OCI-LY7 (cell line): ENCODE measurements at regions not wholly inside any gene's neighbourhood (a gene's known extent, or its start where the extent isn't known, plus 50 kb on each side); places are given as distances from the start of the nearest gene placed in this dataset.
A peak's percentile ranks its signal among the peaks of the same experiment; 100 is the strongest.

Experiments
- BruUV-seq: library from RNA; stranded (reverse); fragments of 400-500 nt; replicated peaks from 2 replicates; lab custom pipeline; 2021; lab: Mats Ljungman, UMichigan
- CTCF ChIA-PET: fragments of 300-600 bp; sonication (Branson Sonifier 250); formaldehyde crosslinking; loops from one replicate; lab custom pipeline; 2022; ENCODE audit warnings: antibody characterized with exemption; ENCODE audit not compliant: unreplicated experiment; lab: Charles Lee
- POLR2A ChIA-PET: fragments of 300-600 bp; sonication (Branson Sonifier 250); formaldehyde crosslinking; loops from one replicate; lab custom pipeline; 2022; ENCODE audit warnings: antibody characterized with exemption; lab: Charles Lee
- DNase-seq: peaks from one replicate; pipeline ENCODE4 v3.0.0-alpha.2; 2015; ENCODE audit warnings: low spot score
- H2AFZ ChIP-seq: fragments of 200-600 bp; sonication (generic), shearing (Covaris generic); 2 replicates; pipeline ENCODE4 v1.6.1; 2014; ENCODE audit warnings: mild to moderate bottlenecking, antibody characterized with exemption, low read length, moderate library complexity
- H3K27ac ChIP-seq: fragments of 200-600 bp; sonication (generic); 2 replicates; pipeline ENCODE4 v1.5.1; 2014; ENCODE audit warnings: mixed run types, low read depth, mild to moderate bottlenecking, moderate library complexity, low read length, inconsistent platforms; ENCODE audit not compliant: poor library complexity, severe bottlenecking
- H3K36me3 ChIP-seq: fragments of 200-600 bp; sonication (generic); 2 replicates; pipeline ENCODE4 v1.6.1; 2014; ENCODE audit warnings: mild to moderate bottlenecking, antibody characterized with exemption, low read length, moderate library complexity, mixed read lengths; ENCODE audit not compliant: insufficient read depth
- H3K4me1 ChIP-seq: fragments of 200-600 bp; sonication (generic); 2 replicates; pipeline ENCODE4 v1.5.1; 2014; ENCODE audit warnings: mild to moderate bottlenecking, low read length; ENCODE audit not compliant: insufficient read depth, poor library complexity, severe bottlenecking
- H3K4me2 ChIP-seq: fragments of 200-600 bp; sonication (generic); 2 replicates; pipeline ENCODE4 v1.6.1; 2014; ENCODE audit warnings: mild to moderate bottlenecking, low read length
- H3K4me3 ChIP-seq: fragments of 200-600 bp; sonication (generic); 2 replicates; pipeline ENCODE4 v1.5.1; 2014; ENCODE audit warnings: mild to moderate bottlenecking, low read depth, low read length; ENCODE audit not compliant: poor library complexity, severe bottlenecking
- H3K79me2 ChIP-seq: fragments of 200-600 bp; sonication (generic); 2 replicates; pipeline ENCODE4 v1.6.1; 2016; ENCODE audit warnings: low read depth, mild to moderate bottlenecking, low read length, moderate library complexity, mixed read lengths; ENCODE audit not compliant: insufficient read depth
- H3K9me2 ChIP-seq: fragments of 200-600 bp; sonication (generic); 2 replicates; pipeline ENCODE4 v1.6.1; 2016; ENCODE audit warnings: mild to moderate bottlenecking, low read length, mixed read lengths; ENCODE audit not compliant: insufficient read depth
- H3K9me3 ChIP-seq: fragments of 200-600 bp; sonication (generic); 2 replicates; pipeline ENCODE4 v1.6.1; 2014; ENCODE audit warnings: mild to moderate bottlenecking, mixed run types, low read length, mixed read lengths
- H4K20me1 ChIP-seq: fragments of 200-600 bp; sonication (generic); 2 replicates; pipeline ENCODE4 v1.6.1; 2014; ENCODE audit warnings: mild to moderate bottlenecking, antibody characterized with exemption, low read length, moderate library complexity, mixed read lengths; ENCODE audit not compliant: insufficient read depth
- CTCF ChIP-seq: fragments of 200-600 bp; sonication (generic); conservative IDR thresholded peaks from 2 replicates; pipeline ENCODE4 v1.5.1; 2014; ENCODE audit warnings: mild to moderate bottlenecking, antibody characterized with exemption, low read length, moderate library complexity, mixed read lengths
- EZH2phosphoT487 ChIP-seq: fragments of 200-600 bp; sonication (generic); IDR thresholded peaks from 2 replicates; pipeline ENCODE4 v1.6.1; 2018; ENCODE audit warnings: low read depth, borderline replicate concordance, mild to moderate bottlenecking, mixed run types, antibody characterized with exemption, low read length, moderate library complexity, mixed read lengths
- intact Hi-C: fragments of 100-400 bp; cut with micrococcal nuclease; formaldehyde crosslinking; loops from one replicate; pipeline ENCODE4 v1.10.0; 2022; ENCODE audit not compliant: unreplicated experiment

DNA sequence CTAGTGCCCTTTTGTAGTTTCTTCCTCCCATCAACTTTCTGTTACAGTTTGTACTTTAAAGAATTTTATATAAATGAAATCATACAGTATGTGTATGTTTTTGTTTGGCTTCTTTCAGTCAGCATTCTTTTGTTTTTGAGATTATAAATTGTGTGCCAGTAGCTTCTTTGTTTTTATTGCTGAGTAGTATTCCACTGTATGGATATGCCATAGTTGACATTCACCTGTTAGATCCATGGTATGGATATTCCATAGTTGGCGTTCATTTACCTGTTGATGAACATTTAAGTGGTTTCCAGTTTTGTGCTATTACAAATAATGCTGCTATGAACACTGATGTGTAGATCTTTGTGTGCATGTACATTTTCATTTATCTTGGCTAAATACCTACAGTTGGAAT, 70.8 kb upstream of the SYPL1 start:
- Histone ChIP-seq H3K4me1 (peaks cover 30% of the 10 kb centered on the region), H3K27ac (no peak overlapping the region), H3K9me2 (no peaks in the 10 kb centered on the region), H3K4me3 (no peak overlapping the region), H3K9me3 (no peaks in the 10 kb centered on the region), H2AFZ (no peak overlapping the region), H4K20me1 (no peaks in the 10 kb centered on the region), H3K4me2 (no peak overlapping the region), H3K36me3 (no peaks in the 10 kb centered on the region), H3K79me2 (no peaks in the 10 kb centered on the region)
- BruUV-seq = no TSS peak
- ChIA-PET POLR2A (interaction anchor here (1.0 kb wide), 1 partner anchor 21 kb away, joined by 3 read pairs; no protein-coding TSS in a partner anchor), CTCF (interaction anchor here (0.9 kb wide), 1 partner anchor 135 kb away, joined by 3 read pairs; no protein-coding TSS in a partner anchor)
- intact Hi-C loops = no loop called here
- no peak for DNase-seq
- TF ChIP-seq CTCF = no peak
- no peak for TF ChIP-seq EZH2phosphoT487

DNA sequence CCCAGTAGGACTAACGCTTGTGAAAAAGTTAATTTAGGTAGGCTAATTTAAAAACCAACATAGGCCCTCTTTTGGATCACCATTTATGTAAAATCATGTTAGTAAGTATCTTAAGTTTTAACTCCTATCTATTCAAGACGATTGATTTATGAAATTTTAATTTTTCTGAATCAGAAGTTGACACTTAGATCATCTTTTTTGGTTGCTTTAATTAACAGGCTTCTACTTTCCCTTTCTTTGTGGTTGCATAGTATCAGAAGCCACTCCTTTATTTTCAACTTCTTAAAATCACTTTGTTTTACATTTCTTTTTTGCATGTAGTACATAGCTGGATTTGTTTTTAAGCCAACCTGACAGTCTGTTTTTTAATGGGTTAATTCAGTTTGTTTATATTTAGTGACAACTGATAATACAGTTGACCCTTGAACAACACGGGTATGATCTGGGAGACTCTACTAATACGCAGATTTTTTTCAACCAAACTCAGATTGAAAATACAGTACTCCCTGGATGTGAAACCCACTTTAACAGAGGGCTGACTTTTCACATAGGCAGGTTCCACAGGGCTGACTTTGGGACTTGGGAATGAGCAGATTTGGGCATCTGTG, 69.7 kb upstream of the SYPL1 start:
- Histone ChIP-seq H4K20me1 (no peaks in the 10 kb centered on the region), H2AFZ (no peak overlapping the region), H3K4me2 (no peak overlapping the region), H3K36me3 (no peaks in the 10 kb centered on the region), H3K4me3 (no peak overlapping the region), H3K9me3 (no peaks in the 10 kb centered on the region), H3K4me1 (peaks cover 41% of the 10 kb centered on the region), H3K79me2 (no peaks in the 10 kb centered on the region), H3K9me2 (no peaks in the 10 kb centered on the region), H3K27ac (no peak overlapping the region)
- intact Hi-C loops = no loop called here
- no TSS peak for BruUV-seq
- CTCF ChIA-PET = no interaction called here
- no peak for DNase-seq
- POLR2A ChIA-PET = interaction anchor here (1.0 kb wide), 1 partner anchor 19 kb away, joined by 3 read pairs; no protein-coding TSS in a partner anchor
- TF ChIP-seq EZH2phosphoT487 (no peak), CTCF (no peak)

- Histone ChIP-seq H3K4me3 (no peak overlapping the region), H3K4me1 (peaks cover 49% of the 10 kb centered on the region), H3K36me3 (no peaks in the 10 kb centered on the region), H3K9me3 (no peaks in the 10 kb centered on the region), H4K20me1 (no peaks in the 10 kb centered on the region), H3K79me2 (no peaks in the 10 kb centered on the region), H3K27ac (no peak overlapping the region), H3K9me2 (no peaks in the 10 kb centered on the region), H3K4me2 (peak overlapping the region; percentile 39; the same call in 1 of the 2 replicates), H2AFZ (no peak overlapping the region)
- intact Hi-C loops = no loop called here
- TF ChIP-seq CTCF (no peak), EZH2phosphoT487 (no peak)
- POLR2A ChIA-PET = interaction anchor here (0.9 to 1.3 kb wide), 4 partner anchors 12 to 244 kb away, joined by 3 to 5 read pairs (median 3); partner anchors contain the start of gene NAMPT
- BruUV-seq = no TSS peak
- DNase-seq = no peak
- CTCF ChIA-PET = interaction anchor here (6.0 kb wide), 1 partner anchor 282 kb away, joined by 32 read pairs; no protein-coding TSS in a partner anchor
These were observed 68.6 kb upstream of the SYPL1 start for GRCh38 chr7:106180721-106181120.
